Smooth muscle cell (in vitro differentiated cells): ENCODE measurements at regions not wholly inside any gene's neighbourhood (a gene's known extent, or its start where the extent isn't known, plus 50 kb on each side); places are given as distances from the start of the nearest gene placed in this dataset.

Experiments used
- DNase-seq: peaks from one replicate; lab custom pipeline; 2025; ENCODE audit not compliant: unreplicated experiment; lab: John Stamatoyannopoulos, UW
- H2AFZ ChIP-seq: fragments of 200-600 bp; sonication (generic); 2 replicates; pipeline ENCODE4 v1.6.0; 2016; ENCODE audit warnings: antibody characterized with exemption, low read depth, mild to moderate bottlenecking
- H3F3A ChIP-seq: fragments of 200-600 bp; sonication (generic); 2 replicates; pipeline ENCODE4 v1.6.0; 2017; ENCODE audit warnings: antibody characterized with exemption, low read depth
- H3K27ac ChIP-seq: fragments of 200-600 bp; sonication (generic); 2 replicates; pipeline ENCODE4 v1.5.1; 2016; ENCODE audit warnings: low read depth, mild to moderate bottlenecking
- H3K27me3 ChIP-seq: fragments of 200-600 bp; sonication (generic); 2 replicates; pipeline ENCODE4 v1.6.1; 2016; ENCODE audit warnings: low read depth, mild to moderate bottlenecking
- H3K36me3 ChIP-seq: fragments of 200-600 bp; sonication (generic); 2 replicates; pipeline ENCODE4 v1.5.1; 2016; ENCODE audit warnings: low read depth
- H3K4me1 ChIP-seq: fragments of 200-600 bp; sonication (generic); 2 replicates; pipeline ENCODE4 v1.5.1; 2016; ENCODE audit warnings: low read depth
- H3K4me2 ChIP-seq: fragments of 200-600 bp; sonication (generic); 2 replicates; pipeline ENCODE4 v1.6.0; 2016; ENCODE audit warnings: mild to moderate bottlenecking
- H3K4me3 ChIP-seq: fragments of 200-600 bp; sonication (generic); 2 replicates; pipeline ENCODE4 v1.5.1; 2016; ENCODE audit warnings: mild to moderate bottlenecking
- H3K79me2 ChIP-seq: fragments of 200-600 bp; sonication (generic); 2 replicates; pipeline ENCODE4 v1.6.0; 2016; ENCODE audit warnings: low read depth, mild to moderate bottlenecking
- H3K9ac ChIP-seq: fragments of 200-600 bp; sonication (generic); 2 replicates; pipeline ENCODE4 v1.6.0; 2016; ENCODE audit warnings: low read depth
- H3K9me3 ChIP-seq: fragments of 200-600 bp; sonication (generic); replicated peaks from 2 replicates; pipeline ENCODE4 v1.5.1; 2016; ENCODE audit warnings: low read depth
- H4K20me1 ChIP-seq: fragments of 200-600 bp; sonication (generic); 2 replicates; pipeline ENCODE4 v1.6.0; 2016; ENCODE audit warnings: low read depth
- WGBS: methylation state at CpG from one replicate; pipeline ENCODE4 v1.1.7; 2016; ENCODE audit warnings: low lambda C conversion rate; 5-methylcytosine and 5-hydroxymethylcytosine counted together
- TF ChIP-seq, protein P1 (sequence below): fragments of 200-600 bp; sonication (generic); IDR thresholded peaks from 2 replicates; pipeline ENCODE4 v1.5.1; 2017; ENCODE audit warnings: borderline replicate concordance, mild to moderate bottlenecking, antibody characterized with exemption; ENCODE audit not compliant: insufficient read depth, poor library complexity, severe bottlenecking

DNA sequence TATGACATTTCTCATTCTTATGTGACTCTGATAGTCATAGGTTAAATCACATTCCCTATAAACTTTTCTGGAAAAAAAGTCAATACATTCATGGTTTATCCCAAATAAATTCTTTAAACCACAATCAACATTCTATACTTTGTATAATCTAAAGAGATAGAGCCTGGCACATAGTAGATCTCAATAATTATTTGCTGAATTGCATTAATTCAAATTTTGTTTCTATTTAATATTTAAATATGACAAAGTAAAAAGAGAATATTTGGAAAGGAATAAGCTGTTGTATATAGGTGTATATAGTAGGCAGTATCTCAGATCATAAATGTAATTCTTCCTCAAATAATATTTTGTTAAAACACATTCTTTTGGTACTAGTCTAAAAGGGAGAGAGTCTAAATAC lies 102.2 kb upstream of the USP15 start:
- Histone ChIP-seq H3K79me2 (no peaks in the 10 kb centered on the region), H3K36me3 (no peaks in the 10 kb centered on the region), H3F3A (no peaks in the 10 kb centered on the region), H3K9ac (no peak overlapping the region), H3K9me3 (no peaks in the 10 kb centered on the region), H3K27ac (no peak overlapping the region), H3K4me3 (no peak overlapping the region), H3K4me1 (no peaks in the 10 kb centered on the region), H4K20me1 (no peaks in the 10 kb centered on the region), H2AFZ (no peak overlapping the region), H3K27me3 (no peaks in the 10 kb centered on the region), H3K4me2 (no peak overlapping the region)
- no peak for DNase-seq
- TF ChIP-seq, protein P1, sequence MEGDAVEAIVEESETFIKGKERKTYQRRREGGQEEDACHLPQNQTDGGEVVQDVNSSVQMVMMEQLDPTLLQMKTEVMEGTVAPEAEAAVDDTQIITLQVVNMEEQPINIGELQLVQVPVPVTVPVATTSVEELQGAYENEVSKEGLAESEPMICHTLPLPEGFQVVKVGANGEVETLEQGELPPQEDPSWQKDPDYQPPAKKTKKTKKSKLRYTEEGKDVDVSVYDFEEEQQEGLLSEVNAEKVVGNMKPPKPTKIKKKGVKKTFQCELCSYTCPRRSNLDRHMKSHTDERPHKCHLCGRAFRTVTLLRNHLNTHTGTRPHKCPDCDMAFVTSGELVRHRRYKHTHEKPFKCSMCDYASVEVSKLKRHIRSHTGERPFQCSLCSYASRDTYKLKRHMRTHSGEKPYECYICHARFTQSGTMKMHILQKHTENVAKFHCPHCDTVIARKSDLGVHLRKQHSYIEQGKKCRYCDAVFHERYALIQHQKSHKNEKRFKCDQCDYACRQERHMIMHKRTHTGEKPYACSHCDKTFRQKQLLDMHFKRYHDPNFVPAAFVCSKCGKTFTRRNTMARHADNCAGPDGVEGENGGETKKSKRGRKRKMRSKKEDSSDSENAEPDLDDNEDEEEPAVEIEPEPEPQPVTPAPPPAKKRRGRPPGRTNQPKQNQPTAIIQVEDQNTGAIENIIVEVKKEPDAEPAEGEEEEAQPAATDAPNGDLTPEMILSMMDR = no peak

DNA sequence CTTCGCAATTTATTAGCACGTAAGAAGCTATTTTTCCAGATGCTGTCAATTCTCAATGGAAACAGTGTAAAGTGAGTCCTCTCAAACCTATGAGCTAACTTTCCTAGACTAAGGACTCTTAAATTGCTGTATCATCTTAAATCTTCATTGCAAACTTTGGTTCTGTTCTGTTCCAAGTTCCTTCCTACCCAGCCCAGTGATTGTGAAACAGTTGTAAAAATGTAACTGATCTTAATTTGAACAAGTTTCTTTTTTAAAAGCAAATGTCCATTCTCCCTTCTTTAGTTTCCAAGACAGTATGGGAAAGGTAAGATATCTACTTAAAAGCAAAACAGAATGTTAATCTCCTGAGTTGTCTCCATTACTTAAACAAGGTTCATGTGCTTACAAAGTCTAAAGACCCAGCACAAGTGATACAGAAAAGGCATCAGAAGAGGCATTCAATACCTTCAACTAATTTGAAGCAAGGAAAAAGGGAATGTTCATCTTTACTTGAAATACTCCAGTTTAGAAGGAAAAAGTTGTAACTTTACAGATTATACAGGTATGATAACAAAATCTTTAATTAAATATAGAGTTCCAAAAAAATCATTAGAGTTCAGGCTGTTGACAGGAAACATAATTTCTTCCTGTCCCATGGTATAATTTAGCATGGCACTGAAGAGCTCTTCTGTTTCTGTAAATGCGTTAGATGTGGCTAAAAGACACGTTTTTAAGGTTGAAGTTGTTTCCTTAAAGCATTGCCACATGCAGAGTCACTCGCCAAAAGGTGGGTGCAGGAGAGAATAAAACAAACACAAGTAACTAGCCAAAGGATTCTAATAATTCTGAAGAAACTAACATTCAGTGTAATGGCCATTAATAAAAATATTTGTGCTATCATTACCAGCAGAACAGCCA lies 101.5 kb upstream of the USP15 start:
- DNase-seq = no peak
- H3K4me1 ChIP-seq = no peaks in the 10 kb centered on the region
- H3K9me3 ChIP-seq = no peaks in the 10 kb centered on the region
- no peak overlapping the region for H3K9ac ChIP-seq
- no peaks in the 10 kb centered on the region for H3K36me3 ChIP-seq
- no peak overlapping the region for H3K4me2 ChIP-seq
- no peak overlapping the region for H2AFZ ChIP-seq
- H3K79me2 ChIP-seq = no peaks in the 10 kb centered on the region
- WGBS = 81% methylated on average over 5 of the region's 5 CpGs
- H3K27ac ChIP-seq = no peak overlapping the region
- H3F3A ChIP-seq = no peaks in the 10 kb centered on the region
- H4K20me1 ChIP-seq = no peaks in the 10 kb centered on the region
- H3K4me3 ChIP-seq = no peak overlapping the region
- TF ChIP-seq, protein P1 = no peak
- no peaks in the 10 kb centered on the region for H3K27me3 ChIP-seq

DNA sequence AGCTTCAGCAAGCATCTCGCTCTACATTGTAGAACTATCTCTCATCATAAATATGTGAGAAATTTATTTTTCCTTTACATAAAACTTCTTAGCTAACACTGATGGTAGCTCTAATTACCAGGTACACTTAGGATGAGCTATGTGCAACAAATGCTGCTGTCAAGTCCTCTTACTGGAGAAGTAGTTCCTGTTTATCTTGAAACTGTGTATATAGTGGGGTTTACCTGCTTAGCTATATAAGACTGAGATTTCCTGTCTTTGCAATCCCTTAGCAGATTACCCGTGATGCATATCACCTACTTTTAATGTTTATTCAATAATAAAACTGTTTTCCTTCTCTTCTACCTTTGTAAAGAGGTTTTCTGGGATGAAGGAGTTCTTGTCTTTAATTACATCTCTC lies 98.0 kb upstream of the USP15 start:
- H3K27me3 ChIP-seq = no peaks in the 10 kb centered on the region
- 81% methylated on average over 2 of the region's 2 CpGs for WGBS
- no peak overlapping the region for H3K27ac ChIP-seq
- H2AFZ ChIP-seq = no peak overlapping the region
- H3K9ac ChIP-seq = no peak overlapping the region
- H4K20me1 ChIP-seq = no peaks in the 10 kb centered on the region
- no peaks in the 10 kb centered on the region for H3K4me1 ChIP-seq
- no peak for DNase-seq
- TF ChIP-seq, protein P1 = no peak
- no peak overlapping the region for H3K4me3 ChIP-seq
- H3K79me2 ChIP-seq = no peaks in the 10 kb centered on the region
- no peaks in the 10 kb centered on the region for H3K9me3 ChIP-seq
- no peaks in the 10 kb centered on the region for H3K36me3 ChIP-seq
- no peaks in the 10 kb centered on the region for H3F3A ChIP-seq
- no peak overlapping the region for H3K4me2 ChIP-seq

DNA sequence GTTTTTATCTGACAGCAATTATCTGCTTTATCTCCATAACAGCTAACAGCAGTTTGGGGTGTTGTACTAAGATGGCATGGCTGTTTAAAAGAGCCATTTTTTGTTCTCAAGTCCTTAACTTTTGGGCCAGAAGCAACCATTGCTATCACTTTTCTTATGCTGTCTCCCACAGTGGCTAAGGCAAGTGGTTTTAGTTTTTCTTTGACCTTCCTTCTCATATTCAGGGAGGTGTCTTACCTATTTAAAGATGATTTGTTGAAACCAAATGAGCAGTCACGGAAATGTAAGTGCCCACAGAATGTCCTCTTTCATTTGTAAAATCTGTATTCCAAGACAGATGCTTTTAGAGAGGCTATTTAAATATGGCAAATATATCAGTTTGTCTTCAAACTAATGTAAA lies 96.8 kb upstream of the USP15 start:
- Histone ChIP-seq H3K27ac (no peak overlapping the region), H3K4me3 (no peak overlapping the region), H3K79me2 (no peaks in the 10 kb centered on the region), H3K27me3 (no peaks in the 10 kb centered on the region), H4K20me1 (no peaks in the 10 kb centered on the region), H3F3A (no peaks in the 10 kb centered on the region), H3K9me3 (no peaks in the 10 kb centered on the region), H3K4me2 (no peak overlapping the region), H2AFZ (no peak overlapping the region), H3K9ac (no peak overlapping the region), H3K4me1 (no peaks in the 10 kb centered on the region), H3K36me3 (no peaks in the 10 kb centered on the region)
- WGBS = 73% methylated on average over 1 of the region's 1 CpG
- TF ChIP-seq, protein P1 = no peak
- no peak for DNase-seq
